ENCODE measurements at regions not wholly inside any gene's neighbourhood (a gene's known extent, or its start where the extent isn't known, plus 50 kb on each side); places are given as distances from the start of the nearest gene placed in this dataset.

GRCh38 chr2:217552081-217552480, 450.7 kb downstream of the TNS1 start:
- Histone ChIP-seq H3K9ac (ENCODE audit: insufficient read depth, low read depth, low read length) (no peak overlapping the region), H3K79me2 (ENCODE audit: insufficient read depth, low read length) (no peaks in the 10 kb centered on the region), H3K4me2 (ENCODE audit: low read depth, low read length) (no peak overlapping the region), H2AFZ (ENCODE audit: low read length) (no peak overlapping the region), H3K4me1 (ENCODE audit: insufficient read depth, low read length) (no peaks in the 10 kb centered on the region), H3K27ac (ENCODE audit: extremely low read length, insufficient read depth, low read length) (no peak overlapping the region), H3K27me3 (ENCODE audit: control insufficient read depth in 1 of 2, insufficient read depth in 2 of 2, low read length in 2 of 2) (peaks cover 0 to 14% of the 10 kb centered on the region in 2 experiments; a peak in 2 of 5 replicates), H3K9me3 (ENCODE audit: low read length) (no peaks in the 10 kb centered on the region), H3K36me3 (replicated peaks in 1 of 2; ENCODE audit: control insufficient read depth in 1 of 2, insufficient read depth in 2 of 2, low read length in 2 of 2) (no peaks in the 10 kb centered on the region), H3K4me3 (replicated peaks in 1 of 3; ENCODE audit: insufficient read depth in 1 of 3, low read depth in 2 of 3, low read length in 3 of 3) (no peak overlapping the region), H4K20me1 (ENCODE audit: insufficient read depth, low read length) (no peaks in the 10 kb centered on the region)
- no peak for ATAC-seq
- TF ChIP-seq GTF2F1 (IDR thresholded peaks at IDR 0.05; ENCODE audit: low read length) (no peak), MXD3 (CRISPR knock-in tag; IDR thresholded peaks at IDR 0.05) (no peak), ETS1 (CRISPR knock-in tag; IDR thresholded peaks at IDR 0.05) (no peak), HNF1B (CRISPR knock-in tag; IDR thresholded peaks at IDR 0.05) (no peak), ZFP36 (IDR thresholded peaks at IDR 0.05; ENCODE audit: borderline replicate concordance, low read depth, low read length, partially characterized antibody) (no peak), ZNF337 (CRISPR knock-in tag; IDR thresholded peaks at IDR 0.05; ENCODE audit: borderline replicate concordance, low read depth) (no peak), ZNF362 (CRISPR knock-in tag; IDR thresholded peaks at IDR 0.05; ENCODE audit: borderline replicate concordance) (no peak), ZBTB1 (CRISPR knock-in tag; IDR thresholded peaks at IDR 0.05; ENCODE audit: borderline replicate concordance) (no peak), ZBTB25 (CRISPR knock-in tag; IDR thresholded peaks at IDR 0.05) (no peak), EP300 (IDR thresholded peaks at IDR 0.05; ENCODE audit: low read depth in 2 of 2, low read length in 2 of 2) (no peak), EP300 (CRISPR knock-in tag; IDR thresholded peaks at IDR 0.05; ENCODE audit: borderline replicate concordance) (no peak), ZNF629 (CRISPR knock-in tag; conservative IDR thresholded peaks at IDR 0.05) (no peak), HIC2 (CRISPR knock-in tag; IDR thresholded peaks at IDR 0.05; ENCODE audit: low read depth) (no peak), DNMT3B (CRISPR knock-in tag; conservative IDR thresholded peaks at IDR 0.05) (no peak), FOXK1 (CRISPR knock-in tag; IDR thresholded peaks at IDR 0.05; ENCODE audit: borderline replicate concordance, low read depth) (no peak), ATF7 (IDR thresholded peaks at IDR 0.05) (no peak), ATF7 (CRISPR knock-in tag; IDR thresholded peaks at IDR 0.05) (no peak), ZNF446 (CRISPR knock-in tag; IDR thresholded peaks at IDR 0.05) (no peak)
- in situ Hi-C loops (cut with HindIII; ENCODE audit: extremely low pct_ligation_motif_present, low pct_unique_long_range_greater_than_20kb) (no loop called here), intact Hi-C loops (cut with micrococcal nuclease; ENCODE audit: unreplicated experiment) (no loop called here)
- CTCF ChIA-PET (ENCODE audit: low intra/inter-chr PET ratio, low total read pairs): no interaction called here
- POLR2A ChIA-PET: no interaction called here
- 14% methylated on average over 4 of the region's 4 CpGs for WGBS (ENCODE audit: low lambda C conversion rate)
- no peak for FAIRE-seq
- BruUV-seq (replicated peaks): no TSS peak
- no peak for DNase-seq (ENCODE audit: low spot score)
